ENCODE measurements at regions not wholly inside any gene's neighbourhood (a gene's known extent, or its start where the extent isn't known, plus 50 kb on each side); places are given as distances from the start of the nearest gene placed in this dataset.

GRCh38 chr3:106004826-106005225, 136.0 kb upstream of the CBLB start:
- no peak for TF ChIP-seq CTCF (IDR thresholded peaks at IDR 0.05; ENCODE audit: unreplicated experiment in 3 of 3)
- Mint-ChIP-seq H3K27ac (peak overlapping the region; percentile 71 to 92 (median 89)), H3K27me3 (ENCODE audit: low read depth) (no peaks in the 10 kb centered on the region), H3K4me1 (peaks cover 21% of the 10 kb centered on the region), H3K4me3 (no peak overlapping the region), H3K36me3 (ENCODE audit: low read depth) (no peaks in the 10 kb centered on the region), H3K9me3 (peaks cover 5% of the 10 kb centered on the region)

- Mint-ChIP-seq H3K27me3 (ENCODE audit: low read depth) (no peaks in the 10 kb centered on the region), H3K36me3 (ENCODE audit: low read depth) (no peaks in the 10 kb centered on the region), H3K9me3 (no peaks in the 10 kb centered on the region), H3K4me3 (no peak overlapping the region), H3K4me1 (peaks cover 21% of the 10 kb centered on the region), H3K27ac (peak overlapping the region in 2 of 3 experiments; percentile 30 to 71)
- no peak for TF ChIP-seq CTCF (IDR thresholded peaks at IDR 0.05; ENCODE audit: unreplicated experiment in 3 of 3)
Measured at GRCh38 chr3:106006001-106006400, 137.2 kb upstream of the CBLB start.

- Mint-ChIP-seq H3K4me1 (peaks cover 21% of the 10 kb centered on the region), H3K9me3 (no peaks in the 10 kb centered on the region), H3K36me3 (ENCODE audit: low read depth) (no peaks in the 10 kb centered on the region), H3K27me3 (ENCODE audit: low read depth) (no peaks in the 10 kb centered on the region), H3K4me3 (no peak overlapping the region), H3K27ac (peak overlapping the region in 2 of 3 experiments; percentile 30 to 71)
- no peak for TF ChIP-seq CTCF (IDR thresholded peaks at IDR 0.05; ENCODE audit: unreplicated experiment in 3 of 3)
Measured at GRCh38 chr3:106006571-106006970, 137.8 kb upstream of the CBLB start.

- no peaks in the 10 kb centered on the region for H3K9me3 Mint-ChIP-seq
- H3K27ac Mint-ChIP-seq: peak overlapping the region in 1 of 3 experiments; percentile 34
- H3K4me1 Mint-ChIP-seq: peaks cover 21% of the 10 kb centered on the region
- H3K4me3 Mint-ChIP-seq: no peak overlapping the region
- no peaks in the 10 kb centered on the region for H3K27me3 Mint-ChIP-seq (ENCODE audit: low read depth)
- no peaks in the 10 kb centered on the region for H3K36me3 Mint-ChIP-seq (ENCODE audit: low read depth)
- no peak for TF ChIP-seq CTCF (IDR thresholded peaks at IDR 0.05; ENCODE audit: unreplicated experiment in 3 of 3)
Measured at GRCh38 chr3:106007512-106007911, 138.7 kb upstream of the CBLB start.

GRCh38 chr3:106008766-106009165, 140.0 kb upstream of the CBLB start:
- peaks cover 21% of the 10 kb centered on the region for H3K4me1 Mint-ChIP-seq
- H3K27me3 Mint-ChIP-seq (ENCODE audit: low read depth): no peaks in the 10 kb centered on the region
- H3K27ac Mint-ChIP-seq: peak overlapping the region; percentile 74 to 97 (median 82)
- no peak overlapping the region for H3K4me3 Mint-ChIP-seq
- no peaks in the 10 kb centered on the region for H3K36me3 Mint-ChIP-seq (ENCODE audit: low read depth)
- no peak for TF ChIP-seq CTCF (IDR thresholded peaks at IDR 0.05; ENCODE audit: unreplicated experiment in 3 of 3)
- no peaks in the 10 kb centered on the region for H3K9me3 Mint-ChIP-seq

- no peak for TF ChIP-seq CTCF (IDR thresholded peaks at IDR 0.05; ENCODE audit: unreplicated experiment in 3 of 3)
Measured at GRCh38 chr3:106010829-106011228, 142.0 kb upstream of the CBLB start.

More at GRCh38 chr3:106010829-106011228, 142.0 kb upstream of the CBLB start:
- Mint-ChIP-seq H3K27ac (no peak overlapping the region), H3K36me3 (ENCODE audit: low read depth) (no peaks in the 10 kb centered on the region), H3K9me3 (no peaks in the 10 kb centered on the region), H3K4me1 (peaks cover 14% of the 10 kb centered on the region), H3K27me3 (ENCODE audit: low read depth) (no peaks in the 10 kb centered on the region), H3K4me3 (no peak overlapping the region)
